ENCODE measurements at regions not wholly inside any gene's neighbourhood (a gene's known extent, or its start where the extent isn't known, plus 50 kb on each side); places are given as distances from the start of the nearest gene placed in this dataset.

GRCh38 chr4:79621061-79621460 is 213.0 kb upstream of the GK2 start:
- Histone ChIP-seq H3K27me3 (no peaks in the 10 kb centered on the region), H3K4me3 (no peak overlapping the region), H3K9me3 (no peaks in the 10 kb centered on the region), H3K27ac (no peak overlapping the region), H3K4me1 (ENCODE audit: insufficient read depth) (no peaks in the 10 kb centered on the region), H3K36me3 (no peaks in the 10 kb centered on the region)
- 89 to 95% (median 93%) methylated on average over 1 of the region's 1 CpG for WGBS, 3 donors
- intact Hi-C loops (cut with DNase I): no loop called here
- TF ChIP-seq POLR2A (IDR thresholded peaks at IDR 0.05) (no peak), EP300 (IDR thresholded peaks at IDR 0.05) (no peak)
- TF ChIP-seq, protein P1, sequence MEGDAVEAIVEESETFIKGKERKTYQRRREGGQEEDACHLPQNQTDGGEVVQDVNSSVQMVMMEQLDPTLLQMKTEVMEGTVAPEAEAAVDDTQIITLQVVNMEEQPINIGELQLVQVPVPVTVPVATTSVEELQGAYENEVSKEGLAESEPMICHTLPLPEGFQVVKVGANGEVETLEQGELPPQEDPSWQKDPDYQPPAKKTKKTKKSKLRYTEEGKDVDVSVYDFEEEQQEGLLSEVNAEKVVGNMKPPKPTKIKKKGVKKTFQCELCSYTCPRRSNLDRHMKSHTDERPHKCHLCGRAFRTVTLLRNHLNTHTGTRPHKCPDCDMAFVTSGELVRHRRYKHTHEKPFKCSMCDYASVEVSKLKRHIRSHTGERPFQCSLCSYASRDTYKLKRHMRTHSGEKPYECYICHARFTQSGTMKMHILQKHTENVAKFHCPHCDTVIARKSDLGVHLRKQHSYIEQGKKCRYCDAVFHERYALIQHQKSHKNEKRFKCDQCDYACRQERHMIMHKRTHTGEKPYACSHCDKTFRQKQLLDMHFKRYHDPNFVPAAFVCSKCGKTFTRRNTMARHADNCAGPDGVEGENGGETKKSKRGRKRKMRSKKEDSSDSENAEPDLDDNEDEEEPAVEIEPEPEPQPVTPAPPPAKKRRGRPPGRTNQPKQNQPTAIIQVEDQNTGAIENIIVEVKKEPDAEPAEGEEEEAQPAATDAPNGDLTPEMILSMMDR (IDR thresholded peaks at IDR 0.05): no peak
- DNase-seq: no peak

DNA sequence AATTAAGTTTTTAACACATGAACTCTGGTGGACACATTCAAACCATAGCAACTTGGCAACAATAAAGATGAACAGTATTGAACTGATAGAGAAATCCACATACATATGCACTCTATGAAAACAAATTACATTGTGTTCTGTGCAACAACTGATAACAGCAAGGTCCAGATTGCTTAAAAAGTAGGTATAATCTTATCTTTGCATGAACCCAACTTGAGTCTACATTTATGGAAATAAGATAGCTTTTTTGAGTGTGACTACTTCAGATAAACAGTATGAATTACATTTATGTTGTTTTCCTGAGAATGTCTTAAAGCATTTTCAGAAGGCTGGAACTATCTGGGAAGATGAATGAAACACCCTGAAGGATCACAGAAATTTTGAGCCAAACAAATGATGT is 212.6 kb upstream of the GK2 start:
- H3K27ac ChIP-seq: no peak overlapping the region
- H3K9me3 ChIP-seq: no peaks in the 10 kb centered on the region
- no peaks in the 10 kb centered on the region for H3K4me1 ChIP-seq (ENCODE audit: insufficient read depth)
- no peaks in the 10 kb centered on the region for H3K27me3 ChIP-seq
- TF ChIP-seq, protein P1 (IDR thresholded peaks at IDR 0.05): no peak
- TF ChIP-seq EP300 (IDR thresholded peaks at IDR 0.05) (no peak), POLR2A (IDR thresholded peaks at IDR 0.05) (no peak)
- no peak overlapping the region for H3K4me3 ChIP-seq
- DNase-seq: no peak
- intact Hi-C loops (cut with DNase I): no loop called here
- no peaks in the 10 kb centered on the region for H3K36me3 ChIP-seq

GRCh38 chr4:79613269-79613935 is 205.4 kb upstream of the GK2 start:
- intact Hi-C loops (cut with DNase I): no loop called here
- H3K27ac ChIP-seq: no peak overlapping the region
- no peaks in the 10 kb centered on the region for H3K4me1 ChIP-seq (ENCODE audit: insufficient read depth)
- H3K27me3 ChIP-seq: no peaks in the 10 kb centered on the region
- H3K4me3 ChIP-seq: no peak overlapping the region
- H3K9me3 ChIP-seq: no peaks in the 10 kb centered on the region
- 53 to 63% (median 60%) methylated on average over 3 of the region's 3 CpGs for WGBS, 3 donors
- no peak for DNase-seq
- H3K36me3 ChIP-seq: no peaks in the 10 kb centered on the region
- TF ChIP-seq, protein P1 (IDR thresholded peaks at IDR 0.05): no peak
- TF ChIP-seq POLR2A (IDR thresholded peaks at IDR 0.05) (no peak), EP300 (IDR thresholded peaks at IDR 0.05) (no peak)

DNA sequence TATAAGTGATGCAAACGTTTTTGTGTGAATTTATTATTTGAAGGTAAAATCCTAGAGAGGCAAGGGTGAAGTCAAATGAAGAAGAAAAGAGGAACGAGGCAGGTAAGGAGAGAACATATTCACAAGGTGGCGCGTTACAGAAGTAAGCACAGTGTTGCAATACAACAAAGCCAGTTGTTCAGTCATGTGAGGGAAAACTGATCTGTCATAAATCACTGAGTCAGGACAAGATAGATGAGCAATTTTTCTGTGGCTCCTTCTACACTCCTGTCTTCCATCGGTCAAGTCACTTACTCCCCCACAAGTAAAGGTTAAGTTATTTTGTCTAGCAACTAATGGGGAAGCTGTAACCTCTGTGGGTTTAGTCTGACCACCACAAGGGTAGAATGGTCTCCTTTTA is 203.0 kb upstream of the GK2 start:
- H3K27ac ChIP-seq: no peak overlapping the region
- WGBS, 3 donors: 73 to 74% (median 74%) methylated on average over 5 of the region's 5 CpGs

More for the DNA sequence above, 203.0 kb upstream of the GK2 start:
- Histone ChIP-seq H3K4me1 (ENCODE audit: insufficient read depth) (no peaks in the 10 kb centered on the region), H3K9me3 (no peaks in the 10 kb centered on the region), H3K27me3 (no peaks in the 10 kb centered on the region), H3K36me3 (no peaks in the 10 kb centered on the region), H3K4me3 (no peak overlapping the region)
- TF ChIP-seq, protein P1 (IDR thresholded peaks at IDR 0.05): no peak
- TF ChIP-seq EP300 (IDR thresholded peaks at IDR 0.05): no peak
- no peak for TF ChIP-seq POLR2A (IDR thresholded peaks at IDR 0.05)
- DNase-seq: no peak
- intact Hi-C loops (cut with DNase I): no loop called here

Measured in ovary (tissue), 7 donors.